Sigmoid colon (tissue), 4 donors: ENCODE measurements at regions not wholly inside any gene's neighbourhood (a gene's known extent, or its start where the extent isn't known, plus 50 kb on each side); places are given as distances from the start of the nearest gene placed in this dataset.

ENCODE experiments used
- POLR2A ChIP-seq, 2 donors: fragments of 450-650 bp; IDR thresholded peaks; one replicate each; pipeline ENCODE4 v1.6.1; 2016; ENCODE audit warnings: antibody characterized with exemption in 2 of 2, mild to moderate bottlenecking in 2 of 2, moderate library complexity in 2 of 2
- POLR2AphosphoS5 ChIP-seq, 4 donors: sonication (generic); formaldehyde crosslinking; IDR thresholded peaks; one replicate each; pipeline ENCODE4 v1.6.1; 2017; ENCODE audit warnings: antibody characterized with exemption in 4 of 4

DNA sequence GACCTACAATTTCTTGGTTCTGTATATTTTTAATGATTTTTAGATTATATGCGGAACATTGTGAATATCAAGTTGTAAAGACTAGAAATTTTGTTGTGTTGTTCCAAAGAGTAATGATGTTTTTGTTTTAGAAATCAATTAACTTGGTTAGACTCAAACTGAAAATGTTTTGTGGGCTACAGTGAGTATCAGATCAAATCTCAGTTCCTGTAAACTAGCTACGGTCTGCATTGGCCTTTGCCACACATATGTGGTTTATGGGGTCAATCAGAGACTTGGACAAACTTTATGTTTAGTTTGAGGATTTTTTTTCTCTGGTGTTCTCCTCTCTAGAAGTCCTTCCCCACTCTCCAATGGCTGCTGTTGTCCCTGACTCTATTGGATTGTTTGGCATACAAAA, 308.0 kb upstream of the THRB start:
- TF ChIP-seq POLR2AphosphoS5 (IDR thresholded peaks at IDR 0.05) (no peak), POLR2A (IDR thresholded peaks at IDR 0.05) (no peak)
